SK-N-SH (cell line): ENCODE measurements at regions not wholly inside any gene's neighbourhood (a gene's known extent, or its start where the extent isn't known, plus 50 kb on each side); places are given as distances from the start of the nearest gene placed in this dataset.

Source experiments
- CHD2 ChIP-seq: fragments of 150-350 bp; IDR thresholded peaks from 2 replicates; pipeline ENCODE4 v1.6.1; 2018; ENCODE audit warnings: low read length; ENCODE audit not compliant: partially characterized antibody
- CTCF ChIP-seq: fragments of 200-600 bp; sonication (generic); IDR thresholded peaks from 2 replicates; pipeline ENCODE4 v1.6.1; 2017; ENCODE audit warnings: antibody characterized with exemption, mild to moderate bottlenecking, moderate library complexity
- EZH2phosphoT487 ChIP-seq: fragments of 200-600 bp; sonication (generic); IDR thresholded peaks from 2 replicates; pipeline ENCODE4 v1.6.1; 2017; ENCODE audit warnings: low read depth, mixed run types, mild to moderate bottlenecking, antibody characterized with exemption, moderate library complexity, borderline replicate concordance
- FOSL2 ChIP-seq: IDR thresholded peaks from 2 replicates; pipeline ENCODE4 v1.4.0; 2012; ENCODE audit warnings: low read depth, mild to moderate bottlenecking, moderate library complexity, borderline replicate concordance
- GABPA ChIP-seq: IDR thresholded peaks from 2 replicates; pipeline ENCODE4 v1.4.0; 2012; ENCODE audit warnings: low read depth, mild to moderate bottlenecking
- POLR2AphosphoS5 ChIP-seq: IDR thresholded peaks from 2 replicates; pipeline ENCODE4 v1.6.1; 2012; ENCODE audit warnings: low read depth, low read length
- RAD21 ChIP-seq: IDR thresholded peaks from 2 replicates; pipeline ENCODE4 v1.6.1; 2012; ENCODE audit warnings: mild to moderate bottlenecking, low read length
- RXRA ChIP-seq: IDR thresholded peaks from 2 replicates; pipeline ENCODE4 v1.4.0; 2012; ENCODE audit warnings: low read depth, mild to moderate bottlenecking, borderline replicate concordance
- TAF1 ChIP-seq: IDR thresholded peaks from 2 replicates; pipeline ENCODE4 v1.6.1; 2012; ENCODE audit warnings: low read depth, mild to moderate bottlenecking, low read length, moderate library complexity, borderline replicate concordance
- TEAD4 ChIP-seq: IDR thresholded peaks from 2 replicates; pipeline ENCODE4 v1.4.0; 2012; ENCODE audit warnings: mild to moderate bottlenecking, borderline replicate concordance; ENCODE audit not compliant: insufficient read depth
- ZBTB33 ChIP-seq: IDR thresholded peaks from 2 replicates; pipeline ENCODE4 v1.4.0; 2012; ENCODE audit warnings: low read depth, borderline replicate concordance

GRCh38 chr5:169467041-169467771, 116.4 kb upstream of the SPDL1 start:
- no peak for TF ChIP-seq CTCF
- no peak for TF ChIP-seq EZH2phosphoT487
- no peak for TF ChIP-seq TAF1
- no peak for TF ChIP-seq RAD21
- no peak for TF ChIP-seq GABPA
- no peak for TF ChIP-seq CHD2
- TF ChIP-seq RXRA, result no peak
- no peak for TF ChIP-seq TEAD4
- no peak for TF ChIP-seq FOSL2
- TF ChIP-seq POLR2AphosphoS5, result no peak
- TF ChIP-seq ZBTB33, result no peak
